ENCODE measurements at regions not wholly inside any gene's neighbourhood (a gene's known extent, or its start where the extent isn't known, plus 50 kb on each side); places are given as distances from the start of the nearest gene placed in this dataset.

GRCh38 chr10:131444286-131444685, 132.8 kb upstream of the TCERG1L start:
- DNase-seq (ENCODE audit: low read depth in 1 of 2, low spot score in 1 of 2) = no peak

GRCh38 chr10:131444862-131445461, 133.4 kb upstream of the TCERG1L start:
- no peak for DNase-seq (ENCODE audit: low read depth in 1 of 2, low spot score in 1 of 2)

- DNase-seq (ENCODE audit: low read depth in 1 of 2, low spot score in 1 of 2) = no peak
Measured at GRCh38 chr10:131445623-131446022, 134.1 kb upstream of the TCERG1L start.

GRCh38 chr10:131446171-131446570, 134.7 kb upstream of the TCERG1L start:
- no peak for DNase-seq (ENCODE audit: low read depth in 1 of 2, low spot score in 1 of 2)

GRCh38 chr10:131448171-131448570, 136.7 kb upstream of the TCERG1L start:
- DNase-seq (ENCODE audit: low read depth in 1 of 2, low spot score in 1 of 2) = no peak

GRCh38 chr10:131448883-131449282, 137.4 kb upstream of the TCERG1L start:
- no peak for DNase-seq (ENCODE audit: low read depth in 1 of 2, low spot score in 1 of 2)

- DNase-seq (ENCODE audit: low read depth in 1 of 2, low spot score in 1 of 2) = no peak
Measured at GRCh38 chr10:131450216-131450765, 138.8 kb upstream of the TCERG1L start.

GRCh38 chr10:131451407-131452015, 140.0 kb upstream of the TCERG1L start:
- no peak for DNase-seq (ENCODE audit: low read depth in 1 of 2, low spot score in 1 of 2)

- no peak for DNase-seq (ENCODE audit: low read depth in 1 of 2, low spot score in 1 of 2)
Measured at GRCh38 chr10:131452926-131453720, 141.6 kb upstream of the TCERG1L start.

GRCh38 chr10:131453721-131454634, 142.5 kb upstream of the TCERG1L start:
- DNase-seq (ENCODE audit: low read depth in 1 of 2, low spot score in 1 of 2) = peak in 1 of 2 donors; percentile 59

- DNase-seq (ENCODE audit: low read depth in 1 of 2, low spot score in 1 of 2) = no peak
Measured at GRCh38 chr10:131456411-131456810, 144.9 kb upstream of the TCERG1L start.

GRCh38 chr10:131461093-131461492, 149.6 kb upstream of the TCERG1L start:
- DNase-seq (ENCODE audit: low read depth in 1 of 2, low spot score in 1 of 2) = no peak

- no peak for DNase-seq (ENCODE audit: low read depth in 1 of 2, low spot score in 1 of 2)
Measured at GRCh38 chr10:131464789-131465188, 153.3 kb upstream of the TCERG1L start.

GRCh38 chr10:131469551-131469950, 158.0 kb upstream of the TCERG1L start:
- DNase-seq (ENCODE audit: low read depth in 1 of 2, low spot score in 1 of 2) = no peak

GRCh38 chr10:131473645-131474044, 162.1 kb upstream of the TCERG1L start:
- DNase-seq (ENCODE audit: low read depth in 1 of 2, low spot score in 1 of 2) = no peak

GRCh38 chr10:131474416-131474815, 162.9 kb upstream of the TCERG1L start:
- DNase-seq (ENCODE audit: low read depth in 1 of 2, low spot score in 1 of 2) = no peak

- no peak for DNase-seq (ENCODE audit: low read depth in 1 of 2, low spot score in 1 of 2)
Measured at GRCh38 chr10:131475043-131475442, 163.5 kb upstream of the TCERG1L start.

- DNase-seq (ENCODE audit: low read depth in 1 of 2, low spot score in 1 of 2) = no peak
Measured at GRCh38 chr10:131475803-131476202, 164.3 kb upstream of the TCERG1L start.

- no peak for DNase-seq (ENCODE audit: low read depth in 1 of 2, low spot score in 1 of 2)
Measured at GRCh38 chr10:131477457-131478121, 166.1 kb upstream of the TCERG1L start.

GRCh38 chr10:131478377-131478989, 167.0 kb upstream of the TCERG1L start:
- no peak for DNase-seq (ENCODE audit: low read depth in 1 of 2, low spot score in 1 of 2)

Measured in stimulated activated CD4-positive, alpha-beta T cell treated with anti-CD3 and anti-CD28 coated beads, Interleukin-15, amount 100 ng/mL, for 1 hour (primary cell).